T follicular helper cell (primary cell): ENCODE measurements at regions not wholly inside any gene's neighbourhood (a gene's known extent, or its start where the extent isn't known, plus 50 kb on each side); places are given as distances from the start of the nearest gene placed in this dataset.
"Not testable (repeated sequence)": the region's sequence is repeated elsewhere in the genome, so short reads cannot be mapped to it uniquely, and the experiment has no call there.

Experiments
- DNase-seq: peaks from one replicate; pipeline ENCODE4 v3.0.0-alpha.2; 2020; ENCODE audit warnings: low read depth

GRCh38 chr3:153840487-153840886 is 280.7 kb upstream of the ARHGEF26 start:
- no peak for DNase-seq

GRCh38 chr3:153843994-153844393 is 277.2 kb upstream of the ARHGEF26 start:
- no peak for DNase-seq

- no peak for DNase-seq
Observed at GRCh38 chr3:153845311-153845710, 275.9 kb upstream of the ARHGEF26 start.

- DNase-seq: no peak
Observed at GRCh38 chr3:153848702-153849101, 272.5 kb upstream of the ARHGEF26 start.

- no peak for DNase-seq
Observed at GRCh38 chr3:153852355-153852754, 268.8 kb upstream of the ARHGEF26 start.

GRCh38 chr3:153853163-153853562 is 268.0 kb upstream of the ARHGEF26 start:
- no peak for DNase-seq

- DNase-seq: no peak
Observed at GRCh38 chr3:153855772-153856171, 265.4 kb upstream of the ARHGEF26 start.

GRCh38 chr3:153856932-153857331 is 264.3 kb upstream of the ARHGEF26 start:
- no peak for DNase-seq

GRCh38 chr3:153864793-153865192 is 256.4 kb upstream of the ARHGEF26 start:
- no peak for DNase-seq

- no peak for DNase-seq
Observed at GRCh38 chr3:153866901-153867300, 254.3 kb upstream of the ARHGEF26 start.

- DNase-seq: not testable (repeated sequence)
Observed at GRCh38 chr3:153874348-153874747, 246.8 kb upstream of the ARHGEF26 start.

GRCh38 chr3:153880493-153880892 is 240.7 kb upstream of the ARHGEF26 start:
- no peak for DNase-seq

- no peak for DNase-seq
Observed at GRCh38 chr3:153881201-153881600, 240.0 kb upstream of the ARHGEF26 start.

- DNase-seq: no peak
Observed at GRCh38 chr3:153885359-153885758, 235.8 kb upstream of the ARHGEF26 start.

GRCh38 chr3:153889905-153890334 is 231.3 kb upstream of the ARHGEF26 start:
- DNase-seq: no peak

- no peak for DNase-seq
Observed at GRCh38 chr3:153892126-153892525, 229.1 kb upstream of the ARHGEF26 start.

GRCh38 chr3:153894857-153895256 is 226.3 kb upstream of the ARHGEF26 start:
- no peak for DNase-seq

- DNase-seq: no peak
Observed at GRCh38 chr3:153896197-153896596, 225.0 kb upstream of the ARHGEF26 start.

- DNase-seq: no peak
Observed at GRCh38 chr3:153897025-153897723, 224.0 kb upstream of the ARHGEF26 start.

- DNase-seq: no peak
Observed at GRCh38 chr3:153897842-153898241, 223.3 kb upstream of the ARHGEF26 start.

GRCh38 chr3:153901152-153901551 is 220.0 kb upstream of the ARHGEF26 start:
- DNase-seq: no peak

- no peak for DNase-seq
Observed at GRCh38 chr3:153901991-153902390, 219.2 kb upstream of the ARHGEF26 start.

- DNase-seq: no peak
Observed at GRCh38 chr3:153903430-153903829, 217.8 kb upstream of the ARHGEF26 start.

- no peak for DNase-seq
Observed at GRCh38 chr3:153906366-153906765, 214.8 kb upstream of the ARHGEF26 start.
